K562 (cell line): ENCODE measurements at regions not wholly inside any gene's neighbourhood (a gene's known extent, or its start where the extent isn't known, plus 50 kb on each side); places are given as distances from the start of the nearest gene placed in this dataset.
A peak's percentile ranks its signal among the peaks of the same experiment; 100 is the strongest.

Source experiments
- ATAC-seq: fragments of 200-7000 bp; cut with Tn5 transposase; 3 replicates; pipeline ENCODE4 v1.9.1; 2020; ENCODE audit warnings: moderate library complexity
- BruUV-seq: library from RNA; stranded (reverse); fragments of 400-500 nt; replicated peaks from 2 replicates; lab custom pipeline; 2021; lab: Mats Ljungman, UMichigan
- CTCF ChIA-PET: fragments of 300-600 bp; formaldehyde crosslinking; extraction: SDS; loops from one replicate; lab custom pipeline; 2021; ENCODE audit warnings: low intra/inter-chr PET ratio; lab: Yijun Ruan, JAX
- POLR2A ChIA-PET: fragments of 300-600, 350-650 bp; sonication (Branson Sonifier 250); formaldehyde crosslinking; extraction: SDS; loops from one replicate; lab custom pipeline; 2021; ENCODE audit warnings: antibody characterized with exemption, inconsistent platforms; lab: Yijun Ruan, JAX
- DNase-seq, 4 experiments: peaks; one replicate each; pipeline versions ENCODE4 v3.0.0 to v3.0.0-alpha.2; 2011 to 2018; ENCODE audit warnings: low spot score in 3 of 4, mixed read lengths in 3 of 4; ENCODE audit errors: extremely low read depth in 1 of 4
- FAIRE-seq: peaks from 2 replicates; lab custom pipeline; 2011; peaks lifted over from hg19 to GRCh38; lab: Jason Lieb, UNC
- H2AFZ ChIP-seq: 2 replicates; pipeline ENCODE4 v1.6.0; 2011; ENCODE audit warnings: low read depth, low read length, control low read depth, inconsistent platforms
- H3K27ac ChIP-seq: fragments of 200-600 bp; 3 replicates; pipeline ENCODE4 v1.8.0; 2011; ENCODE audit warnings: low read depth, mild to moderate bottlenecking, control low read depth, inconsistent platforms, low read length, moderate library complexity, mixed read lengths; ENCODE audit errors: extremely low read depth
- H3K27me3 ChIP-seq, 2 experiments: fragments of 300-600 bp in 1 of 2; 2 replicates in 1 of 2; 3 replicates in 1 of 2; pipeline versions ENCODE4 v1.6.0 to v1.8.0; 2011; ENCODE audit warnings: inconsistent platforms in 2 of 2, low read length in 2 of 2, mild to moderate bottlenecking in 1 of 2, mixed read lengths in 1 of 2, moderate library complexity in 1 of 2; ENCODE audit not compliant: control insufficient read depth in 2 of 2, insufficient read depth in 2 of 2
- H3K36me3 ChIP-seq: fragments of 300-600 bp; 3 replicates; pipeline ENCODE4 v1.8.0; 2011; ENCODE audit warnings: mild to moderate bottlenecking, low read length, inconsistent platforms; ENCODE audit not compliant: control insufficient read depth, insufficient read depth
- H3K4me1 ChIP-seq, 2 experiments: fragments of 200-600 bp in 1 of 2; replicated peaks in 1 of 2; 2 replicates in 1 of 2; 3 replicates in 1 of 2; pipeline versions ENCODE4 v1.5.1 to v1.8.0; 2011; ENCODE audit warnings: inconsistent platforms in 2 of 2, low read length in 2 of 2, mild to moderate bottlenecking in 1 of 2, mixed read lengths in 1 of 2, moderate library complexity in 1 of 2; ENCODE audit not compliant: control insufficient read depth in 2 of 2, insufficient read depth in 2 of 2
- H3K4me2 ChIP-seq: 2 replicates; pipeline ENCODE4 v1.6.1; 2011; ENCODE audit warnings: low read length, control low read depth, inconsistent platforms, mixed read lengths; ENCODE audit not compliant: insufficient read depth
- H3K4me3 ChIP-seq: fragments of 200-600 bp; sonication (generic), shearing (Covaris generic); 2 replicates; pipeline ENCODE4 v1.5.1; 2016; ENCODE audit warnings: control low read depth, inconsistent platforms
- H3K79me2 ChIP-seq: fragments of 200-600 bp; 3 replicates; pipeline ENCODE4 v1.8.0; 2011; ENCODE audit warnings: low read length, inconsistent platforms; ENCODE audit not compliant: control insufficient read depth, insufficient read depth
- H3K9ac ChIP-seq, 2 experiments: 2 replicates each; pipeline versions ENCODE4 v1.6.0 to v1.6.1; 2011; ENCODE audit warnings: low read depth in 2 of 2, low read length in 2 of 2, control low read depth in 1 of 2, inconsistent platforms in 1 of 2, mild to moderate bottlenecking in 1 of 2, mixed read lengths in 1 of 2; ENCODE audit not compliant: insufficient read depth in 1 of 2
- H3K9me1 ChIP-seq: one replicate; pipeline ENCODE4 v1.6.0; 2011; ENCODE audit warnings: inconsistent platforms, mild to moderate bottlenecking, low read length, moderate library complexity; ENCODE audit not compliant: control insufficient read depth, insufficient read depth
- H3K9me3 ChIP-seq: replicated peaks from 2 replicates; pipeline ENCODE4 v1.5.1; 2011; ENCODE audit warnings: low read depth, low read length, inconsistent platforms; ENCODE audit not compliant: control insufficient read depth, insufficient read depth
- H4K20me1 ChIP-seq: replicated peaks from 2 replicates; pipeline ENCODE4 v1.6.1; 2011; ENCODE audit warnings: low read length, inconsistent platforms, mixed read lengths; ENCODE audit not compliant: control insufficient read depth, insufficient read depth
- DNMT1 ChIP-seq: fragments of 450-650 bp; IDR thresholded peaks from 2 replicates; pipeline ENCODE4 v1.6.1; 2016; ENCODE audit warnings: antibody characterized with exemption, mild to moderate bottlenecking
- HDAC2 ChIP-seq: fragments of 450-650 bp; IDR thresholded peaks from 2 replicates; pipeline ENCODE4 v1.6.1; 2016; ENCODE audit warnings: mild to moderate bottlenecking
- HNRNPUL1 ChIP-seq: fragments of 200-400 bp; formaldehyde crosslinking; IDR thresholded peaks from 2 replicates; pipeline ENCODE4 v1.6.1; 2017; ENCODE audit warnings: low read length
- NFATC3 ChIP-seq: fragments of 450-650 bp; IDR thresholded peaks from 2 replicates; pipeline ENCODE4 v1.6.1; 2017; ENCODE audit warnings: mild to moderate bottlenecking
- POLR2A ChIP-seq: fragments of 450-650 bp; conservative IDR thresholded peaks from 2 replicates; pipeline ENCODE4 v1.6.1; 2016
- SMARCA5 ChIP-seq: fragments of 450-650 bp; IDR thresholded peaks from 2 replicates; pipeline ENCODE4 v1.6.1; 2016
- TAF1 ChIP-seq: IDR thresholded peaks from 2 replicates; pipeline ENCODE4 v1.6.1; 2011; ENCODE audit warnings: mild to moderate bottlenecking, low read length, moderate library complexity; ENCODE audit not compliant: insufficient read depth, control insufficient read depth, severe bottlenecking; ENCODE audit errors: extremely low read depth
- TRIM24 ChIP-seq, 2 experiments: fragments of 450-650 bp; IDR thresholded peaks; 2 replicates each; pipeline ENCODE4 v1.6.1; 2016
- ZNF707 ChIP-seq: fragments of 250-450 bp; sonication (Bioruptor Pico); conservative IDR thresholded peaks from 2 replicates; pipeline ENCODE4 v1.8.0; 2022; ENCODE audit warnings: inconsistent platforms, mild to moderate bottlenecking, moderate library complexity
- WGBS: fragments of 100-300 bp; shearing (Covaris generic); methylation state at CpG from one replicate; pipeline ENCODE4 v1.1.6; 2016; ENCODE audit warnings: low coverage, mixed read lengths; ENCODE audit not compliant: insufficient coverage; ENCODE audit errors: missing lambda C conversion rate; 5-methylcytosine and 5-hydroxymethylcytosine counted together
- in situ Hi-C: fragments of 300-500 bp; cut with MboI; formaldehyde crosslinking; loops from 4 replicates; pipeline ENCODE4 v1.15.0; 2018; ENCODE audit warnings: inconsistent platforms, mixed read lengths
- intact Hi-C: fragments of 100-400 bp; cut with micrococcal nuclease; formaldehyde crosslinking; loops from 2 replicates; pipeline ENCODE4 v1.14.2; 2022
- TF ChIP-seq, protein P1 (sequence below): fragments of 250-450 bp; sonication (Bioruptor Pico); IDR thresholded peaks from 2 replicates; pipeline ENCODE4 v1.5.0; 2020; ENCODE audit warnings: mild to moderate bottlenecking, borderline replicate concordance
- TF ChIP-seq, protein P2 (sequence below), 3 experiments: IDR thresholded peaks in 2 of 3; conservative IDR thresholded peaks in 1 of 3; 2 replicates each; pipeline ENCODE4 v1.5.1; 2011 to 2012; ENCODE audit warnings: low read length in 3 of 3, mild to moderate bottlenecking in 3 of 3, control low read depth in 2 of 3, improper control_type of control experiment in 1 of 3, inconsistent platforms in 1 of 3, low read depth in 1 of 3, mixed read lengths in 1 of 3, moderate library complexity in 1 of 3; ENCODE audit not compliant: insufficient read depth in 2 of 3
- TF ChIP-seq, protein P3 (sequence below): fragments of 450-650 bp; IDR thresholded peaks from 2 replicates; pipeline ENCODE4 v1.6.1; 2016
- TF ChIP-seq, protein P4 (sequence below): sonication (generic); formaldehyde crosslinking; IDR thresholded peaks from 2 replicates; pipeline ENCODE4 v1.8.0; 2022; ENCODE audit warnings: missing genetic modification reagents, mild to moderate bottlenecking, moderate library complexity, borderline replicate concordance
- TF ChIP-seq, protein P5 (sequence below): sonication (generic); formaldehyde crosslinking; IDR thresholded peaks from 2 replicates; pipeline ENCODE4 v1.8.1; 2023; ENCODE audit warnings: mild to moderate bottlenecking, missing genetic modification reagents

DNA sequence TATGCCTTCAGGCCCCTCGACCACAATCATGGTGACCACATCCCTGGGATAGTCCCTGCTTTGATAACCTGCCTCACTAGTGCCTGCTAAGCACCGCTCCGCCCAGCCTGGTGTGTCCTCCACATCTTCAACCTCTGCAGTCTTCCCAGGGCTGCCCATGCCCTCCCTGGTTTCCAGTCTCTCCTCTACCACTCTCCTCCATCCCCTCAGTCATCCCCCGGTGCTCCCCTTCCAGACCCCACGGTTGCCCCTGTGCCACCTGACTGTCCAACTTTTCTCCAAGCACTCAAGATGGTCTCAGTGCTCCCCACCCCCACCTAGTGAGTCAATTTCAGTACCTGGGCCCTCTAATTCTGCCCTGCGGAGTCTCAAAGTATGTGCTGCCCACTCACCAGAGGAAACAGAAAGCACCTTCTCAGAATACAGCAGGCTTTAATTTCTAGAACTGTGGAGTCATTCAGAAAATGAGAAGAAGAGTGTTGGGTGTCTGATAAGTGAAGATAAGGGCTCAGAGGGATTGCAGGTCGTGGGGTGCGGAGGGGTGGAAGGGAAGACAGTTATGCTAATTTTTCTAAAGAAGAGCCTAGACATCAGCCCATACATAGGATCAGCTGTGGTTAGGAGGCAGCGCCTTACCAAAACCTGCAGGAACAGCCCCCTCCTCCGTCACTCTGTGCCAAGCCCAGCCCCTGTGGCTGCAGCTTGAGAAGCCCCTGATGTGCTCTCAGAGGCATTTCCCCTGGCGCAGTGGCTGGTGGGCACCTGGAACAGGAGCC is 53.6 kb upstream of the CAB39 start:
- 5% methylated on average over 7 of the region's 11 CpGs for WGBS
- Histone ChIP-seq H3K4me3 (peak overlapping the region; percentile 52), H3K36me3 (peaks cover 5% of the 10 kb centered on the region; the same call in 1 of the 3 replicates), H3K4me2 (peak overlapping the region; percentile 94), H2AFZ (peak overlapping the region; percentile 74), H3K9me3 (no peaks in the 10 kb centered on the region), H3K27me3 (no peaks in the 10 kb centered on the region), H3K9ac (peak overlapping the region; percentile 95 to 98), H3K27ac (peak overlapping the region; percentile 100), H3K9me1 (no peaks in the 10 kb centered on the region), H3K79me2 (peaks cover 35% of the 10 kb centered on the region), H4K20me1 (no peaks in the 10 kb centered on the region), H3K4me1 (peaks cover 55 to 60% of the 10 kb centered on the region in 2 experiments)
- ChIA-PET POLR2A (interaction anchor here (0.5 to 1.9 kb wide), 8 partner anchors 9 to 592 kb away, joined by 3 to 8 read pairs (median 4); partner anchors contain the start of gene CAB39), CTCF (no interaction called here)
- in situ Hi-C loops = no loop called here
- BruUV-seq = TSS peak; percentile 84
- DNase-seq = peak; percentile 69 to 92 (median 78)
- ATAC-seq = peak; percentile 82
- intact Hi-C loops = loop anchor here (2.0 kb wide), 1 partner anchor 54 kb away; the partner anchor contains the start of gene CAB39
- peak; percentile 100 for FAIRE-seq
- TF ChIP-seq, protein P1, sequence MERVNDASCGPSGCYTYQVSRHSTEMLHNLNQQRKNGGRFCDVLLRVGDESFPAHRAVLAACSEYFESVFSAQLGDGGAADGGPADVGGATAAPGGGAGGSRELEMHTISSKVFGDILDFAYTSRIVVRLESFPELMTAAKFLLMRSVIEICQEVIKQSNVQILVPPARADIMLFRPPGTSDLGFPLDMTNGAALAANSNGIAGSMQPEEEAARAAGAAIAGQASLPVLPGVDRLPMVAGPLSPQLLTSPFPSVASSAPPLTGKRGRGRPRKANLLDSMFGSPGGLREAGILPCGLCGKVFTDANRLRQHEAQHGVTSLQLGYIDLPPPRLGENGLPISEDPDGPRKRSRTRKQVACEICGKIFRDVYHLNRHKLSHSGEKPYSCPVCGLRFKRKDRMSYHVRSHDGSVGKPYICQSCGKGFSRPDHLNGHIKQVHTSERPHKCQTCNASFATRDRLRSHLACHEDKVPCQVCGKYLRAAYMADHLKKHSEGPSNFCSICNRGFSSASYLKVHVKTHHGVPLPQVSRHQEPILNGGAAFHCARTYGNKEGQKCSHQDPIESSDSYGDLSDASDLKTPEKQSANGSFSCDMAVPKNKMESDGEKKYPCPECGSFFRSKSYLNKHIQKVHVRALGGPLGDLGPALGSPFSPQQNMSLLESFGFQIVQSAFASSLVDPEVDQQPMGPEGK (CRISPR knock-in tag) = no peak
- TF ChIP-seq TAF1 = peak; percentile 63
- no peak for TF ChIP-seq ZNF707 (CRISPR knock-in tag)
- TF ChIP-seq DNMT1 = no peak
- TF ChIP-seq, protein P2, sequence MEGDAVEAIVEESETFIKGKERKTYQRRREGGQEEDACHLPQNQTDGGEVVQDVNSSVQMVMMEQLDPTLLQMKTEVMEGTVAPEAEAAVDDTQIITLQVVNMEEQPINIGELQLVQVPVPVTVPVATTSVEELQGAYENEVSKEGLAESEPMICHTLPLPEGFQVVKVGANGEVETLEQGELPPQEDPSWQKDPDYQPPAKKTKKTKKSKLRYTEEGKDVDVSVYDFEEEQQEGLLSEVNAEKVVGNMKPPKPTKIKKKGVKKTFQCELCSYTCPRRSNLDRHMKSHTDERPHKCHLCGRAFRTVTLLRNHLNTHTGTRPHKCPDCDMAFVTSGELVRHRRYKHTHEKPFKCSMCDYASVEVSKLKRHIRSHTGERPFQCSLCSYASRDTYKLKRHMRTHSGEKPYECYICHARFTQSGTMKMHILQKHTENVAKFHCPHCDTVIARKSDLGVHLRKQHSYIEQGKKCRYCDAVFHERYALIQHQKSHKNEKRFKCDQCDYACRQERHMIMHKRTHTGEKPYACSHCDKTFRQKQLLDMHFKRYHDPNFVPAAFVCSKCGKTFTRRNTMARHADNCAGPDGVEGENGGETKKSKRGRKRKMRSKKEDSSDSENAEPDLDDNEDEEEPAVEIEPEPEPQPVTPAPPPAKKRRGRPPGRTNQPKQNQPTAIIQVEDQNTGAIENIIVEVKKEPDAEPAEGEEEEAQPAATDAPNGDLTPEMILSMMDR (IDR thresholded peaks at IDR 0.05 in 2 of 3, conservative IDR thresholded peaks at IDR 0.05 in 1 of 3; ENCODE audit: insufficient read depth in 2 of 3, low read depth in 1 of 3, low read length in 3 of 3) = no peak
- no peak for TF ChIP-seq HNRNPUL1
- TF ChIP-seq HDAC2 = peak; percentile 71; the same call in 1 of the 2 replicates
- peak; percentile 55 for TF ChIP-seq SMARCA5
- TF ChIP-seq POLR2A = peak; percentile 81
- 0 out of 2 replicates have a peak, but pooled peaks have one; percentile 34 for TF ChIP-seq NFATC3
- TF ChIP-seq, protein P3, sequence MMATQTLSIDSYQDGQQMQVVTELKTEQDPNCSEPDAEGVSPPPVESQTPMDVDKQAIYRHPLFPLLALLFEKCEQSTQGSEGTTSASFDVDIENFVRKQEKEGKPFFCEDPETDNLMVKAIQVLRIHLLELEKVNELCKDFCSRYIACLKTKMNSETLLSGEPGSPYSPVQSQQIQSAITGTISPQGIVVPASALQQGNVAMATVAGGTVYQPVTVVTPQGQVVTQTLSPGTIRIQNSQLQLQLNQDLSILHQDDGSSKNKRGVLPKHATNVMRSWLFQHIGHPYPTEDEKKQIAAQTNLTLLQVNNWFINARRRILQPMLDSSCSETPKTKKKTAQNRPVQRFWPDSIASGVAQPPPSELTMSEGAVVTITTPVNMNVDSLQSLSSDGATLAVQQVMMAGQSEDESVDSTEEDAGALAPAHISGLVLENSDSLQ = peak; percentile 43; the same call in 1 of the 2 replicates
- peak; percentile 34 to 75; a peak in 3 of 4 replicates for TF ChIP-seq TRIM24 (IDR thresholded peaks at IDR 0.05)
- TF ChIP-seq, protein P4, sequence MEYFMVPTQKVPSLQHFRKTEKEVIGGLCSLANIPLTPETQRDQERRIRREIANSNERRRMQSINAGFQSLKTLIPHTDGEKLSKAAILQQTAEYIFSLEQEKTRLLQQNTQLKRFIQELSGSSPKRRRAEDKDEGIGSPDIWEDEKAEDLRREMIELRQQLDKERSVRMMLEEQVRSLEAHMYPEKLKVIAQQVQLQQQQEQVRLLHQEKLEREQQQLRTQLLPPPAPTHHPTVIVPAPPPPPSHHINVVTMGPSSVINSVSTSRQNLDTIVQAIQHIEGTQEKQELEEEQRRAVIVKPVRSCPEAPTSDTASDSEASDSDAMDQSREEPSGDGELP (CRISPR knock-in tag) = peak; percentile 95
- TF ChIP-seq, protein P5, sequence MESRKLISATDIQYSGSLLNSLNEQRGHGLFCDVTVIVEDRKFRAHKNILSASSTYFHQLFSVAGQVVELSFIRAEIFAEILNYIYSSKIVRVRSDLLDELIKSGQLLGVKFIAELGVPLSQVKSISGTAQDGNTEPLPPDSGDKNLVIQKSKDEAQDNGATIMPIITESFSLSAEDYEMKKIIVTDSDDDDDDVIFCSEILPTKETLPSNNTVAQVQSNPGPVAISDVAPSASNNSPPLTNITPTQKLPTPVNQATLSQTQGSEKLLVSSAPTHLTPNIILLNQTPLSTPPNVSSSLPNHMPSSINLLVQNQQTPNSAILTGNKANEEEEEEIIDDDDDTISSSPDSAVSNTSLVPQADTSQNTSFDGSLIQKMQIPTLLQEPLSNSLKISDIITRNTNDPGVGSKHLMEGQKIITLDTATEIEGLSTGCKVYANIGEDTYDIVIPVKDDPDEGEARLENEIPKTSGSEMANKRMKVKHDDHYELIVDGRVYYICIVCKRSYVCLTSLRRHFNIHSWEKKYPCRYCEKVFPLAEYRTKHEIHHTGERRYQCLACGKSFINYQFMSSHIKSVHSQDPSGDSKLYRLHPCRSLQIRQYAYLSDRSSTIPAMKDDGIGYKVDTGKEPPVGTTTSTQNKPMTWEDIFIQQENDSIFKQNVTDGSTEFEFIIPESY (CRISPR knock-in tag) = no peak
